Pancreas (tissue), 10 donors: ENCODE measurements at regions not wholly inside any gene's neighbourhood (a gene's known extent, or its start where the extent isn't known, plus 50 kb on each side); places are given as distances from the start of the nearest gene placed in this dataset.

Experiments
- ATAC-seq, 4 donors: fragments of 200-7000 bp; cut with Tn5 transposase; one replicate each; pipeline versions ENCODE4 v1.8.0 to v1.9.1; 2020; ENCODE audit warnings: mild to moderate bottlenecking in 4 of 4, moderate library complexity in 4 of 4
- DNase-seq, 6 donors: peaks; one replicate each; pipeline ENCODE4 v3.0.0-alpha.2; 2020
- FAIRE-seq: peaks from 2 replicates; lab custom pipeline; 2012; peaks lifted over from hg19 to GRCh38; lab: Jason Lieb, UNC
- H3K27ac ChIP-seq, 4 donors: fragments of 200-600 bp; sonication (generic); 1 replicate in 3 of 4; 2 replicates in 1 of 4; pipeline versions ENCODE4 v1.5.0 to v1.8.0; 2020
- H3K27me3 ChIP-seq, 4 donors: fragments of 200-600 bp; one replicate each; pipeline ENCODE4 v1.8.0; 2021
- H3K36me3 ChIP-seq, 3 donors: fragments of 200-600 bp; sonication (generic) in 1 of 3; one replicate each; pipeline versions ENCODE4 v1.5.0 to v1.8.0; 2020 to 2021
- H3K4me1 ChIP-seq, 3 donors: fragments of 200-600 bp; one replicate each; pipeline ENCODE4 v1.8.0; 2021
- H3K4me3 ChIP-seq, 4 donors: fragments of 200-600 bp; sonication (generic) in 2 of 4; one replicate each; pipeline versions ENCODE4 v1.5.0 to v1.8.0; 2020 to 2021
- H3K9me3 ChIP-seq, 4 donors: fragments of 200-600 bp; one replicate each; pipeline ENCODE4 v1.8.0; 2021
- WGBS, 2 donors: extraction: QIAGEN DNeasy Blood & Tissue Kit; methylation state at CpG; one replicate each; pipeline ENCODE4 v1.1.7; 2013; 5-methylcytosine and 5-hydroxymethylcytosine counted together
- intact Hi-C, 3 donors: fragments of 100-400 bp; cut with DNase I; formaldehyde crosslinking; loops; one replicate each; pipeline versions ENCODE4 v1.11.1 to v1.14.2; 2022
- TF ChIP-seq, protein P1 (sequence below), 4 donors: fragments of 200-600 bp; sonication (generic) in 3 of 4; IDR thresholded peaks; one replicate each; pipeline versions ENCODE4 v1.5.0 to v1.8.0; 2021; ENCODE audit warnings: antibody characterized with exemption in 4 of 4
- donor health status: healthy with polysubstance abuse.
- donor health status: DM: no; HTN: no; CAD: no; lungs with moderate emphysema.
- donor health status: DM: no; HTN: no; CAD: no.
- donor health status: control.
- donor health status: control.
- donor health status: Bipolar disorder and iron deficiency.
- donor health status: DM: yes; HTN: yes; CAD: no.
- donor health status: DM: no; HTN: no; CAD: no.
- donor health status: DM: no; HTN: no; CAD: no.
- donor health status: DM: yes; HTN: yes; CAD: no.

DNA sequence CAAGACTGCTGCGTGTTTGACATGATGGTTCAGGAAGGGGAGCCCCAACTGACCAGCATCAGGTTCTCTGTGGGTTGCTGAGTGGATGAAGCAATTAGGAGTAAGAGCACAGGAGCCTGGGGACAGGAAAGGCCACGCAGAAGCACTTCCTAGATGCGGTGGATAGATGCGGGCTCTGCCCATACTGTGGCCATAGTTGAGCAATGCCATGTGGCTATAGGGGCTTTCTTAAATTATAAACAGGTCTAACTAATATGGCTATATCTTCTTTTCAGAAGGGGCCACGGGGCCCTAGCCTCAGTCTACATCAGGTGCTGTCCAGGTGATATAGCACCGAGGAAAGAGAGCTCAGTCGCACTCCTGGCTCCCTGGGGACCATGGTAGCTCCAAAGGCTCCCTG lies 198.6 kb downstream of the GADD45G start:
- ATAC-seq (no peak), DNase-seq (no peak), FAIRE-seq (no peak)

DNA sequence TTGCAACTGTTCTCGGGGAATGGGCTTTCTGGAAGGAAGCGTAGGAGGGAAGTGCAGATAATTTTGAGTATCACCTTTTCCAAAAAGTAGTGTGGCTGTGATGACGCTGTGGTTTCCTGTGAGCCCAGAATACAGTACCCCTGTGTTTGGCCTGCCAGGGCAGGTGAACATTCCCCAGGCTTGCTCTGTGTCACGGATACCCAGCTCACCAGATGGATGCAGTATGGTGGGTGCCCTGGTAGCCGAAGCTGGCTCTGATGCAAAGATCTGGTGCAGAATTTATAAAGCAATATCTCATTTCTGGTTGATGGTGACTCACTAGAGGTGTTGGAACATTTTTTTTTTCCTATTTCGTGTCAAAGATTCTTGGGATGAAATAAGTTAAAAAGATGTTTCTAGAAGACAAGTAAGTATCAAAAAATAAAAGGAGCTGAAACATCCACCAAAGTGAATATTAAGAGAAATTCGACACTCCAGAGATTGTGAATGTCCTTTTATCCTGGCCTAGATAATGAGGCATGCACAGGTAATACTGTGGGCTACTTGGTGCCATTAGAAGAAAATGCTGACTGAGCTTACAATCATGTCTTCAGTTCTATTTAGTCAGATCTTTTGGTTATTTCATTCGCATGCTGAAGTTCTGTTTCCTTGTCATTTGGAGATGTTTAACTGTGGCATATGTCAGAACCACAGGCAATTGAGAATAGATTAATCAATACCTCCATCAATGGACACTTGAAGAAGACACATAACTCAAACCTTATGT lies 200.1 kb downstream of the GADD45G start:
- TF ChIP-seq, protein P1, sequence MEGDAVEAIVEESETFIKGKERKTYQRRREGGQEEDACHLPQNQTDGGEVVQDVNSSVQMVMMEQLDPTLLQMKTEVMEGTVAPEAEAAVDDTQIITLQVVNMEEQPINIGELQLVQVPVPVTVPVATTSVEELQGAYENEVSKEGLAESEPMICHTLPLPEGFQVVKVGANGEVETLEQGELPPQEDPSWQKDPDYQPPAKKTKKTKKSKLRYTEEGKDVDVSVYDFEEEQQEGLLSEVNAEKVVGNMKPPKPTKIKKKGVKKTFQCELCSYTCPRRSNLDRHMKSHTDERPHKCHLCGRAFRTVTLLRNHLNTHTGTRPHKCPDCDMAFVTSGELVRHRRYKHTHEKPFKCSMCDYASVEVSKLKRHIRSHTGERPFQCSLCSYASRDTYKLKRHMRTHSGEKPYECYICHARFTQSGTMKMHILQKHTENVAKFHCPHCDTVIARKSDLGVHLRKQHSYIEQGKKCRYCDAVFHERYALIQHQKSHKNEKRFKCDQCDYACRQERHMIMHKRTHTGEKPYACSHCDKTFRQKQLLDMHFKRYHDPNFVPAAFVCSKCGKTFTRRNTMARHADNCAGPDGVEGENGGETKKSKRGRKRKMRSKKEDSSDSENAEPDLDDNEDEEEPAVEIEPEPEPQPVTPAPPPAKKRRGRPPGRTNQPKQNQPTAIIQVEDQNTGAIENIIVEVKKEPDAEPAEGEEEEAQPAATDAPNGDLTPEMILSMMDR (IDR thresholded peaks at IDR 0.05), result no peak
- intact Hi-C loops, result no loop called here
- no peaks in the 10 kb centered on the region for H3K9me3 ChIP-seq
- no peak overlapping the region for H3K4me3 ChIP-seq
- no peak overlapping the region for H3K27ac ChIP-seq
- no peaks in the 10 kb centered on the region for H3K4me1 ChIP-seq
- FAIRE-seq (no peak), DNase-seq (no peak), ATAC-seq (no peak)
- no peaks in the 10 kb centered on the region for H3K36me3 ChIP-seq
- no peaks in the 10 kb centered on the region for H3K27me3 ChIP-seq
- WGBS, 2 donors, result 78 to 83% methylated on average over 8 of the region's 8 CpGs

More for the DNA sequence above, 198.6 kb downstream of the GADD45G start:
- Histone ChIP-seq H3K9me3 (no peaks in the 10 kb centered on the region), H3K27me3 (no peaks in the 10 kb centered on the region), H3K4me1 (no peaks in the 10 kb centered on the region), H3K36me3 (no peaks in the 10 kb centered on the region), H3K4me3 (no peak overlapping the region), H3K27ac (no peak overlapping the region)
- intact Hi-C loops, result no loop called here
- WGBS, 2 donors, result 92% methylated on average over 7 of the region's 7 CpGs
- TF ChIP-seq, protein P1 (IDR thresholded peaks at IDR 0.05), result no peak

DNA sequence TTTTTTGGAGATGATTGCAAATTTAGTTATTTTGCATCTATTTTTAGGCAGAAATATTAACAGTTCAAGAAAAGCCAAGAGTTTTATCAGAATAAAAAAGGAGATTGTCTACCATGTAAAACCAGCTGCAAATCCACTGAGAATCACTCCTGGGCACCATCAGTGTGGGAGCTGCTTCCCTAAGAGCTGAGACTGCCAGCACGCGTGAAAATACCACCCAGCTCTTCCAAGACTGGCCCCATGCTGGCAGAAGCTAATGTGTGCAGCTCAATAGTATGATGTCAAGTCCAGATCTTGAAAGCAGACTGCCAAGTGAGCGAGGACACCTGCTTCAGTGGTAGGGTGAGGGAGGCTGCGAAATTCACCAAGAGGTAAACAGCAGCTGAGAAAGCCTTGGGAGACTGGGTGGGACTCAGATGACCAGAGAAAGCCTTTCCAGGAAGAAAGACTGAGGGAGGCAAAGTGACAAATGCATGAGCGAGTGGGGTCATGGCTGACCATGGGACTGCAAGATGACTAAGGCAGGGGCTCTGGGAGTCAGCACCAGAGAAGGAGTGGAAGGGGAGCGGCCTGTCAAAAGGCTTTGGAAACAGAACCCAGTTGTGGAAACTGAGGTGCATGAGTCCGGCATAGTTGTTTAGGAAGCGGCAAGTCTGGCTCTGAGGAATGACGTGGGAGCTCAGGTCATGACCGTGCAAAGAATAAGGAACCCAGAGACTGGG lies 200.9 kb downstream of the GADD45G start:
- no peak overlapping the region for H3K27ac ChIP-seq
- H3K36me3 ChIP-seq, result no peaks in the 10 kb centered on the region
- no peaks in the 10 kb centered on the region for H3K4me1 ChIP-seq
- H3K4me3 ChIP-seq, result no peak overlapping the region
- no peak for ATAC-seq
- no peak for FAIRE-seq
- 86 to 89% methylated on average over 10 of the region's 10 CpGs for WGBS, 2 donors
- intact Hi-C loops, result no loop called here
- no peaks in the 10 kb centered on the region for H3K27me3 ChIP-seq
- H3K9me3 ChIP-seq, result no peaks in the 10 kb centered on the region
- DNase-seq, result no peak
- TF ChIP-seq, protein P1 (IDR thresholded peaks at IDR 0.05), result no peak

DNA sequence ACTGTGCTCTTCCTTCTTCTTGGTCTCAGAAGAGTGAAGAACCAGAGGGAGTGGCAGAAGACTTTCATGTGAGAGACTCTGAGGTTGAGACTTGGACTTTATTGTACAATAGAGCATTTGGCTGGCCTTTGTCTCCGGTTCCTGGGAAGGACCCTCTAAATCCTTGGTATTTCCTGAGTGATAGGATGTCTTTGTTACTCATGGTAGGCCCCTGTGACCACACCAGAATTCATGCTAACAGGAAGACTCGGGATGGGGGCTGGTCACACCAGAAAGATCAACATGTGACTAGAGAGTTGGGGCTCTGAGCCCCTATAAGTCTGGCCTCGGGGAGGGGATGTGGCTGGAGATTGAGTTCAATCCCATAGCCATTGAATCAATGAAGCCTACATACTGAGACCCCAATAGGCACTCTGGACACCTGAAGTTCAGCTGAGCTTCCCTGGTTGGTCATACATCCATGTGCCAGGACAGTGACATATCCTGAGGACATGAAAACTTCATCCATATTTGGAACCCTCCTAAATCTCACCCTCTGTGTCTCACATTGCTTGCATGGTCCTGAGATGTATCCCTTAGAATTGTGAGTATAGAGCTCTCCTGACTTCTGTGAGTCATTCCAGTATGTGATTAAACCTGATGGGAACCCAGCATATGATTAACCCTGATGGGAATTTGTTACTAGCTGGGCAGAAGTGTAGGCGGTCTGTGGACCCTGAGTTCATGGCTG lies 201.7 kb downstream of the GADD45G start:
- intact Hi-C loops, result no loop called here
- 84 to 91% methylated on average over 4 of the region's 4 CpGs for WGBS, 2 donors
- FAIRE-seq (no peak), DNase-seq (no peak), ATAC-seq (no peak)
- TF ChIP-seq, protein P1 (IDR thresholded peaks at IDR 0.05), result no peak
- H3K4me3 ChIP-seq, result no peak overlapping the region
- H3K4me1 ChIP-seq, result no peaks in the 10 kb centered on the region
- H3K36me3 ChIP-seq, result no peaks in the 10 kb centered on the region
- no peak overlapping the region for H3K27ac ChIP-seq
- no peaks in the 10 kb centered on the region for H3K27me3 ChIP-seq
- H3K9me3 ChIP-seq, result no peaks in the 10 kb centered on the region
